IMR-90 (cell line): ENCODE measurements at regions not wholly inside any gene's neighbourhood (a gene's known extent, or its start where the extent isn't known, plus 50 kb on each side); places are given as distances from the start of the nearest gene placed in this dataset.

Source experiments
- CEBPB ChIP-seq: IDR thresholded peaks from 2 replicates; pipeline ENCODE4 v1.6.1; 2012; ENCODE audit warnings: low read depth, low read length, improper control_type of control experiment
- CTCF ChIP-seq: conservative IDR thresholded peaks from 2 replicates; pipeline ENCODE4 v1.5.1; 2012; ENCODE audit warnings: mild to moderate bottlenecking, low read depth, low read length, improper control_type of control experiment
- MAFK ChIP-seq: IDR thresholded peaks from 2 replicates; pipeline ENCODE4 v1.6.1; 2012; ENCODE audit warnings: low read depth, low read length, improper control_type of control experiment
- MXI1 ChIP-seq: IDR thresholded peaks from 2 replicates; pipeline ENCODE4 v1.6.1; 2012; ENCODE audit warnings: low read depth, mild to moderate bottlenecking, low read length, moderate library complexity, borderline replicate concordance
- POLR2A ChIP-seq: IDR thresholded peaks from 2 replicates; pipeline ENCODE4 v1.6.1; 2012; ENCODE audit warnings: mild to moderate bottlenecking, low read depth, low read length
- RAD21 ChIP-seq: IDR thresholded peaks from 2 replicates; pipeline ENCODE4 v1.6.1; 2012; ENCODE audit warnings: low read length, improper control_type of control experiment
- RFX5 ChIP-seq: IDR thresholded peaks from 2 replicates; pipeline ENCODE4 v1.8.0; 2012; ENCODE audit warnings: low read depth, mild to moderate bottlenecking, low read length, moderate library complexity

DNA sequence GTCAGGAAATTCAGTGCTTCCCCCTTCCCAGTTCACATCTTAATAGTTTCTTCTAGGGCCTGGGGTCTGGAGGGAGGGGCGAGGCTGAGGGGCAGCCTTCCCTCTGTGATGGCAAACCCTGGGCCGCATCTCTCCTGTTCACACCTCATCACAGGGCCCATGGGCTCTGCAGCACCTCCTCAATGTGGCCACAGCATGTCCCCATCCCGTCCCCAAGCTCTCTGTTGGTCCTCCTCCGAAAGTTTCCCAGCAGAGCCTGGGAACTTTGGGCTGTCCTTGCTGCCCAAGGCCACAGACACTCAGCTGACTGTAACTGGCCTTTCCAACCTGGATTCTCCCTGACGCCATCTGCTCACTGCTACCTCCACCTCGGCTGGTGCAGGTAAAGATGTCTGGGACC, 112.7 kb upstream of the PTPRM start:
- TF ChIP-seq MAFK (no peak), CTCF (no peak), CEBPB (no peak), POLR2A (no peak), RAD21 (no peak), MXI1 (no peak), RFX5 (no peak)
